Keratinocyte (primary cell): ENCODE measurements at regions not wholly inside any gene's neighbourhood (a gene's known extent, or its start where the extent isn't known, plus 50 kb on each side); places are given as distances from the start of the nearest gene placed in this dataset.

ENCODE experiments used
- DNase-seq: peaks from one replicate; pipeline ENCODE4 v3.0.0-alpha.2; 2011; ENCODE audit warnings: low read depth, missing footprints, low spot score
- FAIRE-seq: peaks from 2 replicates; lab custom pipeline; 2011; peaks lifted over from hg19 to GRCh38; lab: Jason Lieb, UNC
- H2AFZ ChIP-seq: 2 replicates; pipeline ENCODE4 v1.6.0; 2012; ENCODE audit warnings: low read length, control low read depth, inconsistent platforms; ENCODE audit not compliant: control insufficient read depth
- H3K27ac ChIP-seq: 2 replicates; pipeline ENCODE4 v1.5.1; 2011; ENCODE audit warnings: low read length; ENCODE audit not compliant: control insufficient read depth, insufficient read depth
- H3K27me3 ChIP-seq: 3 replicates; pipeline ENCODE4 v1.6.0; 2011; ENCODE audit warnings: low read length; ENCODE audit not compliant: control insufficient read depth, insufficient read depth; ENCODE audit errors: extremely low read depth
- H3K36me3 ChIP-seq, 2 experiments: 2 replicates in 1 of 2; 3 replicates in 1 of 2; pipeline ENCODE4 v1.5.1; 2011; ENCODE audit warnings: low read length in 2 of 2, mild to moderate bottlenecking in 1 of 2; ENCODE audit not compliant: control insufficient read depth in 2 of 2, insufficient read depth in 2 of 2; ENCODE audit errors: extremely low read depth in 1 of 2
- H3K4me1 ChIP-seq: 3 replicates; pipeline ENCODE4 v1.5.1; 2011; ENCODE audit warnings: low read length; ENCODE audit not compliant: control insufficient read depth, insufficient read depth; ENCODE audit errors: extremely low read depth
- H3K4me2 ChIP-seq: 3 replicates; pipeline ENCODE4 v1.6.0; 2011; ENCODE audit warnings: low read depth, low read length; ENCODE audit not compliant: control insufficient read depth, insufficient read depth; ENCODE audit errors: extremely low read depth
- H3K4me3 ChIP-seq, 3 experiments: fragments of 200-600 bp in 1 of 3; sonication (generic) in 1 of 3; 2 replicates in 2 of 3; 3 replicates in 1 of 3; pipeline ENCODE4 v1.5.1; 2011 to 2016; ENCODE audit warnings: low read length in 3 of 3, mild to moderate bottlenecking in 3 of 3, control low read depth in 2 of 3, inconsistent platforms in 1 of 3, low read depth in 1 of 3, mixed read lengths in 1 of 3, mixed run types in 1 of 3, moderate library complexity in 1 of 3; ENCODE audit not compliant: control insufficient read depth in 2 of 3, insufficient read depth in 2 of 3; ENCODE audit errors: extremely low read depth in 1 of 3
- H3K79me2 ChIP-seq: 2 replicates; pipeline ENCODE4 v1.6.0; 2012; ENCODE audit warnings: low read length; ENCODE audit not compliant: control insufficient read depth, insufficient read depth
- H3K9ac ChIP-seq: 3 replicates; pipeline ENCODE4 v1.6.0; 2011; ENCODE audit warnings: low read length; ENCODE audit not compliant: control insufficient read depth, insufficient read depth; ENCODE audit errors: extremely low read depth
- H3K9me1 ChIP-seq: 3 replicates; pipeline ENCODE4 v1.6.0; 2011; ENCODE audit warnings: low read length; ENCODE audit not compliant: control insufficient read depth, insufficient read depth; ENCODE audit errors: extremely low read depth
- H3K9me3 ChIP-seq: 2 replicates; pipeline ENCODE4 v1.5.1; 2012; ENCODE audit warnings: low read depth, low read length; ENCODE audit not compliant: control insufficient read depth
- H4K20me1 ChIP-seq: 3 replicates; pipeline ENCODE4 v1.6.0; 2011; ENCODE audit warnings: low read length; ENCODE audit not compliant: control insufficient read depth, insufficient read depth; ENCODE audit errors: extremely low read depth
- EZH2 ChIP-seq: IDR thresholded peaks from one replicate; pipeline ENCODE4 v1.6.1; 2012; ENCODE audit warnings: inconsistent platforms, mild to moderate bottlenecking, low read length, moderate library complexity
- dilution Hi-C: fragments of 300-500 bp; cut with MboI; formaldehyde crosslinking; loops from one replicate; pipeline ENCODE4 v1.7.0; 2020; ENCODE audit warnings: low sequenced_read_pairs; ENCODE audit not compliant: extremely low pct_ligation_motif_present
- TF ChIP-seq, protein P1 (sequence below), 3 experiments: IDR thresholded peaks in 1 of 3; conservative IDR thresholded peaks in 1 of 3; optimal IDR thresholded peaks in 1 of 3; 2 replicates in 2 of 3; 3 replicates in 1 of 3; pipeline versions ENCODE3 to v1.5.1; 2011; ENCODE audit warnings: low read length in 3 of 3, mild to moderate bottlenecking in 3 of 3, moderate library complexity in 2 of 3, control low read depth in 1 of 3, inconsistent platforms in 1 of 3; ENCODE audit not compliant: insufficient read depth in 2 of 3; ENCODE audit errors: extremely low read depth in 1 of 3

DNA sequence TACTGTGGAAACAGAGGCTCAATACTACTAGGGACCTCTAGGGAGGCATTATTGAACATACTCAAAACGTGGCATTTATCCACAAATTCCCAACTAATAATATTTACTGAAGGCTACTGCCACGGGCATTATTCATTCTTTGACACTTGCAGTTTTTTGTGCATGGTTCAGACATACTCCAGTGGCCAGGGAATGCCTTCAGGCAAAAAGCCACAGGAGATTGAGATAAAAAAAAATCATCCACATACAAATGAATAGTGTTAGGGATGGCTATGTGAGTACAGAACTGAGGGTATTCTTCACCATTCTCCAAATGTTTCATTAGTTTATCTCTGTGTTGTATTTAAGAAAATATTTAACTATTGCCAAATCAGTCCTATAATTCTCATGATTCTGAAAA, 974.9 kb upstream of the PIK3C3 start:
- Histone ChIP-seq H4K20me1 (no peaks in the 10 kb centered on the region), H3K79me2 (no peaks in the 10 kb centered on the region), H3K27ac (no peak overlapping the region), H3K4me2 (no peak overlapping the region), H3K9ac (no peak overlapping the region), H3K27me3 (no peaks in the 10 kb centered on the region), H3K4me1 (peaks cover 8% of the 10 kb centered on the region), H3K36me3 (no peaks in the 10 kb centered on the region), H3K9me1 (no peaks in the 10 kb centered on the region), H3K9me3 (no peaks in the 10 kb centered on the region), H2AFZ (no peak overlapping the region), H3K4me3 (no peak overlapping the region)
- dilution Hi-C loops, result no loop called here
- TF ChIP-seq EZH2, result no peak
- TF ChIP-seq, protein P1, sequence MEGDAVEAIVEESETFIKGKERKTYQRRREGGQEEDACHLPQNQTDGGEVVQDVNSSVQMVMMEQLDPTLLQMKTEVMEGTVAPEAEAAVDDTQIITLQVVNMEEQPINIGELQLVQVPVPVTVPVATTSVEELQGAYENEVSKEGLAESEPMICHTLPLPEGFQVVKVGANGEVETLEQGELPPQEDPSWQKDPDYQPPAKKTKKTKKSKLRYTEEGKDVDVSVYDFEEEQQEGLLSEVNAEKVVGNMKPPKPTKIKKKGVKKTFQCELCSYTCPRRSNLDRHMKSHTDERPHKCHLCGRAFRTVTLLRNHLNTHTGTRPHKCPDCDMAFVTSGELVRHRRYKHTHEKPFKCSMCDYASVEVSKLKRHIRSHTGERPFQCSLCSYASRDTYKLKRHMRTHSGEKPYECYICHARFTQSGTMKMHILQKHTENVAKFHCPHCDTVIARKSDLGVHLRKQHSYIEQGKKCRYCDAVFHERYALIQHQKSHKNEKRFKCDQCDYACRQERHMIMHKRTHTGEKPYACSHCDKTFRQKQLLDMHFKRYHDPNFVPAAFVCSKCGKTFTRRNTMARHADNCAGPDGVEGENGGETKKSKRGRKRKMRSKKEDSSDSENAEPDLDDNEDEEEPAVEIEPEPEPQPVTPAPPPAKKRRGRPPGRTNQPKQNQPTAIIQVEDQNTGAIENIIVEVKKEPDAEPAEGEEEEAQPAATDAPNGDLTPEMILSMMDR (optimal IDR thresholded peaks at IDR 0.05 in 1 of 3, IDR thresholded peaks at IDR 0.05 in 1 of 3, conservative IDR thresholded peaks at IDR 0.05 in 1 of 3; ENCODE audit: extremely low read depth in 1 of 3, insufficient read depth in 2 of 3, low read length in 3 of 3), result no peak
- DNase-seq (no peak), FAIRE-seq (no peak)

DNA sequence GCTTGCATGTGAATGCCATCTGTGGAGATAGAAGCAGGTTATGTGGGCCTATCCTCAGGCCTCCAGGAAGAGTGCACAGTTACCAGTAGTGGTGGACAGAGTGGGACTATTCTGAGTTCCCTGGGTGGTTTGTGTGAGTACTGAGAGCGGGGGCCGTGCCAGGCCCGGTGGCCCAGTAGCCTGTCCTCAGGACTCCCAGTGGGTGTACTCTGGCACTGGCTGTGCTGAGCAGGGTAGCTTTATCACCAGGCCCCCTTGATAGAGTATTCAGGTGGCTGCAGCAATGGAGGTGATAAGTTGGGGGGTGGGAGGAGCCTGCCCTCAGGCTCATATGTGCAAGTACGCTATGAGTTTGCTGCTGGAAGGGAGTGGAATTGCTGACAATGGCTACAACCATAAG, 979.0 kb upstream of the PIK3C3 start:
- Histone ChIP-seq H3K27ac (no peak overlapping the region), H3K4me1 (no peaks in the 10 kb centered on the region), H3K36me3 (no peaks in the 10 kb centered on the region), H3K9ac (no peak overlapping the region), H3K4me3 (no peak overlapping the region), H3K9me1 (no peaks in the 10 kb centered on the region), H3K9me3 (no peaks in the 10 kb centered on the region), H2AFZ (no peak overlapping the region), H4K20me1 (no peaks in the 10 kb centered on the region), H3K27me3 (no peaks in the 10 kb centered on the region), H3K79me2 (no peaks in the 10 kb centered on the region), H3K4me2 (no peak overlapping the region)
- TF ChIP-seq EZH2, result no peak
- TF ChIP-seq, protein P1 (optimal IDR thresholded peaks at IDR 0.05 in 1 of 3, IDR thresholded peaks at IDR 0.05 in 1 of 3, conservative IDR thresholded peaks at IDR 0.05 in 1 of 3; ENCODE audit: extremely low read depth in 1 of 3, insufficient read depth in 2 of 3, low read length in 3 of 3), result no peak
- FAIRE-seq, result no peak
- dilution Hi-C loops, result no loop called here
- no peak for DNase-seq
